Nephron (organoid): ENCODE measurements at regions not wholly inside any gene's neighbourhood (a gene's known extent, or its start where the extent isn't known, plus 50 kb on each side); places are given as distances from the start of the nearest gene placed in this dataset.
A peak's percentile ranks its signal among the peaks of the same experiment; 100 is the strongest.

Experiments
- H3K27ac Mint-ChIP-seq, 3 experiments: 2 replicates each; pipeline ENCODE4 v1.8.0; 2020; ENCODE audit warnings: mixed read lengths in 3 of 3, mild to moderate bottlenecking in 2 of 3, moderate library complexity in 1 of 3
- H3K27me3 Mint-ChIP-seq: 2 replicates; pipeline ENCODE4 v1.8.0; 2021; ENCODE audit warnings: low read depth, mild to moderate bottlenecking, moderate library complexity, mixed read lengths
- H3K36me3 Mint-ChIP-seq: 2 replicates; pipeline ENCODE4 v1.8.0; 2020; ENCODE audit warnings: low read depth, mixed read lengths
- H3K4me1 Mint-ChIP-seq: 2 replicates; pipeline ENCODE4 v1.8.0; 2020; ENCODE audit warnings: mixed read lengths
- H3K4me3 Mint-ChIP-seq, 3 experiments: 2 replicates each; pipeline ENCODE4 v1.8.0; 2020; ENCODE audit warnings: mild to moderate bottlenecking in 3 of 3, mixed read lengths in 3 of 3, moderate library complexity in 2 of 3
- H3K9me3 Mint-ChIP-seq: 2 replicates; pipeline ENCODE4 v1.8.0; 2020; ENCODE audit warnings: mixed read lengths
- CTCF ChIP-seq, 3 experiments: fragments of 200-600 bp; sonication (generic); IDR thresholded peaks; one replicate each; pipeline ENCODE4 v1.5.0; 2021; ENCODE audit warnings: antibody characterized with exemption in 3 of 3; ENCODE audit not compliant: unreplicated experiment in 3 of 3

- H3K36me3 Mint-ChIP-seq, result no peaks in the 10 kb centered on the region
Observed at GRCh38 chr18:43398601-43399000, 121.3 kb upstream of the SYT4 start.

GRCh38 chr18:43405097-43405496, 127.8 kb upstream of the SYT4 start:
- H3K27ac Mint-ChIP-seq, result no peak overlapping the region
- H3K4me1 Mint-ChIP-seq, result no peaks in the 10 kb centered on the region
- H3K27me3 Mint-ChIP-seq, result peaks cover 4% of the 10 kb centered on the region
- TF ChIP-seq CTCF (IDR thresholded peaks at IDR 0.05; ENCODE audit: unreplicated experiment in 3 of 3), result no peak
- H3K9me3 Mint-ChIP-seq, result no peaks in the 10 kb centered on the region
- H3K36me3 Mint-ChIP-seq, result no peaks in the 10 kb centered on the region
- no peak overlapping the region for H3K4me3 Mint-ChIP-seq

More at GRCh38 chr18:43398601-43399000, 121.3 kb upstream of the SYT4 start:
- no peak for TF ChIP-seq CTCF (IDR thresholded peaks at IDR 0.05; ENCODE audit: unreplicated experiment in 3 of 3)
- Mint-ChIP-seq H3K9me3 (no peaks in the 10 kb centered on the region), H3K27me3 (no peaks in the 10 kb centered on the region), H3K27ac (no peak overlapping the region), H3K4me1 (peaks cover 9% of the 10 kb centered on the region), H3K4me3 (no peak overlapping the region)

- Mint-ChIP-seq H3K9me3 (peaks cover 3% of the 10 kb centered on the region), H3K4me1 (no peaks in the 10 kb centered on the region), H3K36me3 (no peaks in the 10 kb centered on the region), H3K27me3 (no peaks in the 10 kb centered on the region), H3K4me3 (no peak overlapping the region), H3K27ac (no peak overlapping the region)
- no peak for TF ChIP-seq CTCF (IDR thresholded peaks at IDR 0.05; ENCODE audit: unreplicated experiment in 3 of 3)
Observed at GRCh38 chr18:43414006-43414405, 136.7 kb upstream of the SYT4 start.

- peaks cover 3% of the 10 kb centered on the region for H3K9me3 Mint-ChIP-seq
- no peak for TF ChIP-seq CTCF (IDR thresholded peaks at IDR 0.05; ENCODE audit: unreplicated experiment in 3 of 3)
- H3K4me3 Mint-ChIP-seq, result no peak overlapping the region
- no peak overlapping the region for H3K27ac Mint-ChIP-seq
- no peaks in the 10 kb centered on the region for H3K4me1 Mint-ChIP-seq
- H3K36me3 Mint-ChIP-seq, result no peaks in the 10 kb centered on the region
- H3K27me3 Mint-ChIP-seq, result no peaks in the 10 kb centered on the region
Observed at GRCh38 chr18:43420091-43420490, 142.8 kb upstream of the SYT4 start.

- H3K9me3 Mint-ChIP-seq, result peaks cover 3% of the 10 kb centered on the region
- no peak overlapping the region for H3K4me3 Mint-ChIP-seq
- H3K27ac Mint-ChIP-seq, result no peak overlapping the region
- no peaks in the 10 kb centered on the region for H3K27me3 Mint-ChIP-seq
- H3K36me3 Mint-ChIP-seq, result no peaks in the 10 kb centered on the region
- H3K4me1 Mint-ChIP-seq, result no peaks in the 10 kb centered on the region
- peak in 1 of 3 experiments; percentile 27 for TF ChIP-seq CTCF (IDR thresholded peaks at IDR 0.05; ENCODE audit: unreplicated experiment in 3 of 3)
Observed at GRCh38 chr18:43420950-43421349, 143.7 kb upstream of the SYT4 start.

GRCh38 chr18:43422518-43422917, 145.2 kb upstream of the SYT4 start:
- peak; percentile 38 to 44 (median 40) for TF ChIP-seq CTCF (IDR thresholded peaks at IDR 0.05; ENCODE audit: unreplicated experiment in 3 of 3)
- no peaks in the 10 kb centered on the region for H3K36me3 Mint-ChIP-seq
- H3K4me3 Mint-ChIP-seq, result no peak overlapping the region
- H3K4me1 Mint-ChIP-seq, result no peaks in the 10 kb centered on the region
- peaks cover 3% of the 10 kb centered on the region for H3K9me3 Mint-ChIP-seq
- H3K27me3 Mint-ChIP-seq, result no peaks in the 10 kb centered on the region
- H3K27ac Mint-ChIP-seq, result no peak overlapping the region
